Stimulated activated CD4-positive, alpha-beta T cell treated with anti-CD3 and anti-CD28 coated beads, Interleukin-4, amount 100 ng/mL, for 24 hours (primary cell): ENCODE measurements at regions not wholly inside any gene's neighbourhood (a gene's known extent, or its start where the extent isn't known, plus 50 kb on each side); places are given as distances from the start of the nearest gene placed in this dataset.
"Not testable (repeated sequence)": the region's sequence is repeated elsewhere in the genome, so short reads cannot be mapped to it uniquely, and the experiment has no call there.

Experiments used
- DNase-seq: peaks from one replicate; pipeline ENCODE4 v3.0.0-alpha.2; 2020

- DNase-seq, result no peak
These were observed 97.3 kb upstream of the CPM start for GRCh38 chr12:69030321-69030720.

- no peak for DNase-seq
These were observed 103.6 kb upstream of the CPM start for GRCh38 chr12:69036533-69036932.

- DNase-seq, result no peak
These were observed 104.0 kb upstream of the CPM start for GRCh38 chr12:69036999-69037398.

- DNase-seq, result no peak
These were observed 106.9 kb upstream of the CPM start for GRCh38 chr12:69039911-69040310.

- no peak for DNase-seq
These were observed 109.6 kb upstream of the CPM start for GRCh38 chr12:69042557-69042956.

GRCh38 chr12:69042970-69043369, 110.0 kb upstream of the CPM start:
- no peak for DNase-seq

GRCh38 chr12:69044887-69045286, 111.9 kb upstream of the CPM start:
- no peak for DNase-seq

- DNase-seq, result no peak
These were observed 112.5 kb upstream of the CPM start for GRCh38 chr12:69045430-69045829.

- DNase-seq, result no peak
These were observed 113.4 kb upstream of the CPM start for GRCh38 chr12:69046363-69046762.

GRCh38 chr12:69046920-69047319, 113.9 kb upstream of the CPM start:
- no peak for DNase-seq

GRCh38 chr12:69047990-69048389, 115.0 kb upstream of the CPM start:
- DNase-seq, result no peak

- not testable (repeated sequence) for DNase-seq
These were observed 116.9 kb upstream of the CPM start for GRCh38 chr12:69049855-69050254.

GRCh38 chr12:69052613-69053408, 119.8 kb upstream of the CPM start:
- peak; percentile 72 for DNase-seq

- DNase-seq, result no peak
These were observed 121.5 kb upstream of the CPM start for GRCh38 chr12:69054343-69055056.

GRCh38 chr12:69055280-69055679, 122.3 kb upstream of the CPM start:
- DNase-seq, result no peak

GRCh38 chr12:69055706-69056105, 122.7 kb upstream of the CPM start:
- no peak for DNase-seq

GRCh38 chr12:69056743-69057515, 124.0 kb upstream of the CPM start:
- no peak for DNase-seq

- no peak for DNase-seq
These were observed 124.8 kb upstream of the CPM start for GRCh38 chr12:69057742-69058141.

- peak; percentile 32 for DNase-seq
These were observed 126.8 kb upstream of the CPM start for GRCh38 chr12:69059465-69060457.

- no peak for DNase-seq
These were observed 128.6 kb upstream of the CPM start for GRCh38 chr12:69061574-69061973.

GRCh38 chr12:69062621-69063237, 129.8 kb upstream of the CPM start:
- no peak for DNase-seq
